Smooth muscle cell (in vitro differentiated cells): ENCODE measurements at regions not wholly inside any gene's neighbourhood (a gene's known extent, or its start where the extent isn't known, plus 50 kb on each side); places are given as distances from the start of the nearest gene placed in this dataset.
A peak's percentile ranks its signal among the peaks of the same experiment; 100 is the strongest.

Source experiments
- DNase-seq: peaks from one replicate; lab custom pipeline; 2025; ENCODE audit not compliant: unreplicated experiment; lab: John Stamatoyannopoulos, UW
- H2AFZ ChIP-seq: fragments of 200-600 bp; sonication (generic); 2 replicates; pipeline ENCODE4 v1.6.0; 2016; ENCODE audit warnings: antibody characterized with exemption, low read depth, mild to moderate bottlenecking
- H3F3A ChIP-seq: fragments of 200-600 bp; sonication (generic); 2 replicates; pipeline ENCODE4 v1.6.0; 2017; ENCODE audit warnings: antibody characterized with exemption, low read depth
- H3K27ac ChIP-seq: fragments of 200-600 bp; sonication (generic); 2 replicates; pipeline ENCODE4 v1.5.1; 2016; ENCODE audit warnings: low read depth, mild to moderate bottlenecking
- H3K27me3 ChIP-seq: fragments of 200-600 bp; sonication (generic); 2 replicates; pipeline ENCODE4 v1.6.1; 2016; ENCODE audit warnings: low read depth, mild to moderate bottlenecking
- H3K36me3 ChIP-seq: fragments of 200-600 bp; sonication (generic); 2 replicates; pipeline ENCODE4 v1.5.1; 2016; ENCODE audit warnings: low read depth
- H3K4me1 ChIP-seq: fragments of 200-600 bp; sonication (generic); 2 replicates; pipeline ENCODE4 v1.5.1; 2016; ENCODE audit warnings: low read depth
- H3K4me2 ChIP-seq: fragments of 200-600 bp; sonication (generic); 2 replicates; pipeline ENCODE4 v1.6.0; 2016; ENCODE audit warnings: mild to moderate bottlenecking
- H3K4me3 ChIP-seq: fragments of 200-600 bp; sonication (generic); 2 replicates; pipeline ENCODE4 v1.5.1; 2016; ENCODE audit warnings: mild to moderate bottlenecking
- H3K79me2 ChIP-seq: fragments of 200-600 bp; sonication (generic); 2 replicates; pipeline ENCODE4 v1.6.0; 2016; ENCODE audit warnings: low read depth, mild to moderate bottlenecking
- H3K9ac ChIP-seq: fragments of 200-600 bp; sonication (generic); 2 replicates; pipeline ENCODE4 v1.6.0; 2016; ENCODE audit warnings: low read depth
- H3K9me3 ChIP-seq: fragments of 200-600 bp; sonication (generic); replicated peaks from 2 replicates; pipeline ENCODE4 v1.5.1; 2016; ENCODE audit warnings: low read depth
- H4K20me1 ChIP-seq: fragments of 200-600 bp; sonication (generic); 2 replicates; pipeline ENCODE4 v1.6.0; 2016; ENCODE audit warnings: low read depth
- WGBS: methylation state at CpG from one replicate; pipeline ENCODE4 v1.1.7; 2016; ENCODE audit warnings: low lambda C conversion rate; 5-methylcytosine and 5-hydroxymethylcytosine counted together
- TF ChIP-seq, protein P1 (sequence below): fragments of 200-600 bp; sonication (generic); IDR thresholded peaks from 2 replicates; pipeline ENCODE4 v1.5.1; 2017; ENCODE audit warnings: borderline replicate concordance, mild to moderate bottlenecking, antibody characterized with exemption; ENCODE audit not compliant: insufficient read depth, poor library complexity, severe bottlenecking

DNA sequence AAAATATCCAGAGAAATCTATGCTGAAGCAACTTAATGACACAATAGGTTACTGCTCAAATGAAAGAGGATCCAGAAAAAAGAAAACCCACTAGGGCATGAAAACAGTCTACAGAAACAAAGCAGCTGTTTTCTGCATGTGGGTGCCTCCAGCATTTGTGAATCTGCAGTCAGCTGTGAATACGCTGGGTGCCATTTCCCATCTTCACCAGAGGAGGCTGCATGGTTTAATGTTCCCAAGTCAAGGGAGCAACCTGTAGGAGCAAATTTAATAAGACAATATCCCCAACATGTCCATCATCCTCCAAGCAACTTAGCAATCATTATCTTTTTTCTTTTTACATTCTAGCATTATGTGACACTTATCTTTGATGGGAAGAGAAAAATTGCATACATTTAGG is 396.6 kb downstream of the BRINP2 start:
- no peak for DNase-seq
- H3K4me3 ChIP-seq = no peak overlapping the region

DNA sequence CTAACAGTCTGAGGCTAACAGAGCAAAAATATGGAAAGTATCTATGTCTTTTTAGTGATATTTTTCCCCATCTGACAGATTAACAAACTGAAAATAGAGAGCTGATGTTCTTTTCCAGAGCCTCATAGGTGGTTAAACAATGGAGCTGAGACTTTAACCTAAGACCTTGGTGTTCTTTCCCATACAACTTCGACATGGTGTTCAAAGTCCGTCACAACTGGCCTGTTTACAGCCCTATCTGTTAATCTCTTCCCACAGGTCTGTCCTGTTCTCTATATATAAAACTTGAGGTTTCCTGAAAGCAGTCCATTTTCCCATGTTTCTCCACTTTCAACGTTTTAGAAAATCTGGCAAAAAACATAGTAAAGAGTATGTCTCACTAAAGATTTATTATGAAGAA is 395.7 kb downstream of the BRINP2 start:
- DNase-seq = no peak
- Histone ChIP-seq H3K79me2 (no peaks in the 10 kb centered on the region), H3K4me2 (no peak overlapping the region), H3K9ac (no peak overlapping the region), H3K36me3 (no peaks in the 10 kb centered on the region), H4K20me1 (no peaks in the 10 kb centered on the region), H3K9me3 (no peaks in the 10 kb centered on the region), H3K4me3 (no peak overlapping the region), H3K27me3 (no peaks in the 10 kb centered on the region), H2AFZ (no peak overlapping the region), H3F3A (no peaks in the 10 kb centered on the region), H3K27ac (no peak overlapping the region), H3K4me1 (no peaks in the 10 kb centered on the region)
- WGBS = 91% methylated on average over 3 of the region's 3 CpGs
- TF ChIP-seq, protein P1, sequence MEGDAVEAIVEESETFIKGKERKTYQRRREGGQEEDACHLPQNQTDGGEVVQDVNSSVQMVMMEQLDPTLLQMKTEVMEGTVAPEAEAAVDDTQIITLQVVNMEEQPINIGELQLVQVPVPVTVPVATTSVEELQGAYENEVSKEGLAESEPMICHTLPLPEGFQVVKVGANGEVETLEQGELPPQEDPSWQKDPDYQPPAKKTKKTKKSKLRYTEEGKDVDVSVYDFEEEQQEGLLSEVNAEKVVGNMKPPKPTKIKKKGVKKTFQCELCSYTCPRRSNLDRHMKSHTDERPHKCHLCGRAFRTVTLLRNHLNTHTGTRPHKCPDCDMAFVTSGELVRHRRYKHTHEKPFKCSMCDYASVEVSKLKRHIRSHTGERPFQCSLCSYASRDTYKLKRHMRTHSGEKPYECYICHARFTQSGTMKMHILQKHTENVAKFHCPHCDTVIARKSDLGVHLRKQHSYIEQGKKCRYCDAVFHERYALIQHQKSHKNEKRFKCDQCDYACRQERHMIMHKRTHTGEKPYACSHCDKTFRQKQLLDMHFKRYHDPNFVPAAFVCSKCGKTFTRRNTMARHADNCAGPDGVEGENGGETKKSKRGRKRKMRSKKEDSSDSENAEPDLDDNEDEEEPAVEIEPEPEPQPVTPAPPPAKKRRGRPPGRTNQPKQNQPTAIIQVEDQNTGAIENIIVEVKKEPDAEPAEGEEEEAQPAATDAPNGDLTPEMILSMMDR = no peak

More for the DNA sequence above, 396.6 kb downstream of the BRINP2 start:
- Histone ChIP-seq H3K36me3 (no peaks in the 10 kb centered on the region), H3K79me2 (no peaks in the 10 kb centered on the region), H2AFZ (no peak overlapping the region), H3K9ac (no peak overlapping the region), H3K27ac (no peak overlapping the region), H4K20me1 (no peaks in the 10 kb centered on the region), H3K4me2 (no peak overlapping the region), H3K27me3 (no peaks in the 10 kb centered on the region), H3K4me1 (no peaks in the 10 kb centered on the region), H3K9me3 (no peaks in the 10 kb centered on the region), H3F3A (no peaks in the 10 kb centered on the region)
- WGBS = 54% methylated on average over 1 of the region's 1 CpG
- TF ChIP-seq, protein P1 = peak; percentile 10

- H3K79me2 ChIP-seq = no peaks in the 10 kb centered on the region
- H3K4me2 ChIP-seq = no peak overlapping the region
- TF ChIP-seq, protein P1 = no peak
- no peaks in the 10 kb centered on the region for H3K4me1 ChIP-seq
- WGBS = 90% methylated on average over 1 of the region's 1 CpG
- DNase-seq = no peak
- H3K27ac ChIP-seq = no peak overlapping the region
- H3K27me3 ChIP-seq = no peaks in the 10 kb centered on the region
- no peak overlapping the region for H3K9ac ChIP-seq
- H3K9me3 ChIP-seq = no peaks in the 10 kb centered on the region
- H2AFZ ChIP-seq = no peak overlapping the region
- no peaks in the 10 kb centered on the region for H3K36me3 ChIP-seq
- no peaks in the 10 kb centered on the region for H3F3A ChIP-seq
- no peaks in the 10 kb centered on the region for H4K20me1 ChIP-seq
- no peak overlapping the region for H3K4me3 ChIP-seq
Observed at GRCh38 chr1:177561436-177561835, 390.7 kb downstream of the BRINP2 start.

GRCh38 chr1:177558372-177558771 is 387.6 kb downstream of the BRINP2 start:
- H3K9me3 ChIP-seq = no peaks in the 10 kb centered on the region

More at GRCh38 chr1:177558372-177558771, 387.6 kb downstream of the BRINP2 start:
- Histone ChIP-seq H3K79me2 (no peaks in the 10 kb centered on the region), H3K4me2 (no peak overlapping the region), H3K4me1 (no peaks in the 10 kb centered on the region), H2AFZ (no peak overlapping the region), H3K27me3 (no peaks in the 10 kb centered on the region), H3F3A (no peaks in the 10 kb centered on the region), H3K4me3 (no peak overlapping the region), H3K9ac (no peak overlapping the region), H4K20me1 (no peaks in the 10 kb centered on the region), H3K36me3 (no peaks in the 10 kb centered on the region), H3K27ac (no peak overlapping the region)
- DNase-seq = no peak
- WGBS = 93% methylated on average over 1 of the region's 1 CpG
- TF ChIP-seq, protein P1 = no peak
